ENCODE measurements at regions not wholly inside any gene's neighbourhood (a gene's known extent, or its start where the extent isn't known, plus 50 kb on each side); places are given as distances from the start of the nearest gene placed in this dataset.

DNA sequence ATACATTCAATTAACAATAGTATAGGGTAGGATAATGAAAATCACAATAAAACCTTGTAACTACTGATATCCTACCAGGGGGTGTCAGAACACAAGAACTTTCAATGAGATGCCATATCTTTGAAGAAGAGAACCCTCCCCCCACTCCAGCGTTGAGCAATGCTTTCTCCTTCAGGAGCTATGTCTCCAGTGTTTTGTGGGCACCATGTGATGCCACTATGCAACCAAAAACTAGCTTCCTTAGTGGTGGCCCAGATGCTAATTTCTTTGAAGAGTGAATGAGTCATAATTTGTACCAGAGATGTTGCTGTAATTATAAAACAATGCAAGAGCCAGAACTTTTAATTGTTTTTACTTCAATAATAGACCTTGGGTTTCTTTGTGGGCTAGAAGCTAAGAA is 76.0 kb upstream of the ADO start:
- Histone ChIP-seq H3K4me3 (no peak overlapping the region), H3K36me3 (ENCODE audit: low read depth, missing control alignments) (no peaks in the 10 kb centered on the region), H3K4me1 (no peaks in the 10 kb centered on the region), H3K9me3 (no peaks in the 10 kb centered on the region), H3K27me3 (no peaks in the 10 kb centered on the region), H3K27ac (no peak overlapping the region)
- 83 to 92% methylated on average over 1 of the region's 1 CpG for WGBS, 2 donors
- DNase-seq: no peak
- intact Hi-C loops (cut with DNase I; ENCODE audit: low total_unique reads): no loop called here
- TF ChIP-seq, protein P1, sequence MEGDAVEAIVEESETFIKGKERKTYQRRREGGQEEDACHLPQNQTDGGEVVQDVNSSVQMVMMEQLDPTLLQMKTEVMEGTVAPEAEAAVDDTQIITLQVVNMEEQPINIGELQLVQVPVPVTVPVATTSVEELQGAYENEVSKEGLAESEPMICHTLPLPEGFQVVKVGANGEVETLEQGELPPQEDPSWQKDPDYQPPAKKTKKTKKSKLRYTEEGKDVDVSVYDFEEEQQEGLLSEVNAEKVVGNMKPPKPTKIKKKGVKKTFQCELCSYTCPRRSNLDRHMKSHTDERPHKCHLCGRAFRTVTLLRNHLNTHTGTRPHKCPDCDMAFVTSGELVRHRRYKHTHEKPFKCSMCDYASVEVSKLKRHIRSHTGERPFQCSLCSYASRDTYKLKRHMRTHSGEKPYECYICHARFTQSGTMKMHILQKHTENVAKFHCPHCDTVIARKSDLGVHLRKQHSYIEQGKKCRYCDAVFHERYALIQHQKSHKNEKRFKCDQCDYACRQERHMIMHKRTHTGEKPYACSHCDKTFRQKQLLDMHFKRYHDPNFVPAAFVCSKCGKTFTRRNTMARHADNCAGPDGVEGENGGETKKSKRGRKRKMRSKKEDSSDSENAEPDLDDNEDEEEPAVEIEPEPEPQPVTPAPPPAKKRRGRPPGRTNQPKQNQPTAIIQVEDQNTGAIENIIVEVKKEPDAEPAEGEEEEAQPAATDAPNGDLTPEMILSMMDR (IDR thresholded peaks at IDR 0.05): no peak
- no peak for TF ChIP-seq POLR2A (IDR thresholded peaks at IDR 0.05)

DNA sequence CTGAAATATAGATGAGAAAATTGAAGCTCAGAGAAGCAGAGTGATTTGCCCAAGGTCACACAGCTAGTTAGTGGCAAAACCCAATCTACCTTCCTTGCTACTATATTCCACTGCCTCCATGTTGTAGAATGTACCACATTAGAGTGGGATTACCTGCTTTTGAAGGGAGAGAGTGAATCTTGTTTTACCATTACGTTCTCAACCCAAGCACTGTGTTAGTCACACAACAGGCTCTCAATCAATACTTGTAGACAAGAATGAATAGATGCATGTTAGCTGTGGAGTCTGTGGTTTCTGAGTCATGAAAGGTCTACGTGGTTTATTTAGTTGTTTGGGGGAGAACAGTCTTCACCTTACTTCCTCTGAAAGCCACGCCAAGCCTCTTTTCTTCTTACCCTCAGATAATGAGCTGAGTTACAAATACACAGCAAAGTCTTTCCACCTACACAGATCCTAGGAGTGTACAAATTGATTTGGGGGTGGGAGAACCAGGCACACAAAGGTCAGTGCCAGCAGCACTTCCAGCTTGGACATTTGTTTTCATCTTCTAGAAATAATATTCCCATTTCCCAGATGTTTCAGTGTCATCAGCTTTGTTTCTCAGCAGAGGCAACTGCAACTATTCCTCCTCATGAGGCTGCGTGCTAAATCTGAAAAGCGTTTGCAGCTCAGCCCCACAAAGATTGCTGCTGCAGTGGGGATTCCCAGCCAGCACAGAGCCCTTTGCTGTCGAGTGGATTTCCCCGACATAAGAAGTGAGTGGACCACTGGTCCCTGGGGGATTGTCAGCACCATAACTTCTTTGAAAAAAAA is 71.5 kb upstream of the ADO start:
- TF ChIP-seq, protein P1 (IDR thresholded peaks at IDR 0.05): no peak
- TF ChIP-seq POLR2A (IDR thresholded peaks at IDR 0.05): no peak
- Histone ChIP-seq H3K27me3 (no peaks in the 10 kb centered on the region), H3K36me3 (ENCODE audit: low read depth, missing control alignments) (no peaks in the 10 kb centered on the region), H3K4me1 (no peaks in the 10 kb centered on the region), H3K27ac (no peak overlapping the region), H3K4me3 (no peak overlapping the region), H3K9me3 (no peaks in the 10 kb centered on the region)
- 86 to 91% methylated on average over 7 of the region's 7 CpGs for WGBS, 2 donors
- no peak for DNase-seq
- intact Hi-C loops (cut with DNase I; ENCODE audit: low total_unique reads): no loop called here

DNA sequence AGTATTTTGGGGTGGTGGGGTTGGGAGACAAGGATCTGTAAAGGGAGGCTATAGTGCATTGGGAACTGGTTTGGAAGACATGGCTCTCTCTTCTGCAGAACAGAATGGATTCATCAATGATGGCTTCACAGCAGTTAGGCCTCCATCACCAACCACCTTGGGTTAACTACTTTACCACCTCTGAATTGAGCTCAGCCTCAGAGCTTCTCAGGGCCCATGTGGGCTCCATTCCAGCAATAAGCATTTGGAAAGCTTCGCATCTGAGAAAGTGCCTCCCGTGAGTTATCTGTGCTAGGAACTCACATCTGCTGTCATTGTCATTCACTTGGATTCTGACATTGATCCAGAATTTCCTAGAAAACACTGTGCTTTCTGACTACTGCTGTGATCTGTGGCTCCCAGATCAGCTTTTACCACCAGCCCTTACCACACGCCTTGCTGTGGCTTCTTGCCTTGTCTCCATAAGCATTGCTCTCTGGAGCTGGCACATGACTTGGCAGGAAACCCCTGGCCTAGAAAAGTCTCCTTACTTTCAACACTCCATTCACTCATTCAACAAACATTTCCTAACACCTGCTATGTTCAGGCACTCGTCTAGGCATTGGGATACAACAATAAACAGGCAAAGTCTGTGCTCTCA is 70.7 kb upstream of the ADO start:
- no peak for TF ChIP-seq POLR2A (IDR thresholded peaks at IDR 0.05)
- TF ChIP-seq, protein P1 (IDR thresholded peaks at IDR 0.05): no peak
- no peak for DNase-seq

DNA sequence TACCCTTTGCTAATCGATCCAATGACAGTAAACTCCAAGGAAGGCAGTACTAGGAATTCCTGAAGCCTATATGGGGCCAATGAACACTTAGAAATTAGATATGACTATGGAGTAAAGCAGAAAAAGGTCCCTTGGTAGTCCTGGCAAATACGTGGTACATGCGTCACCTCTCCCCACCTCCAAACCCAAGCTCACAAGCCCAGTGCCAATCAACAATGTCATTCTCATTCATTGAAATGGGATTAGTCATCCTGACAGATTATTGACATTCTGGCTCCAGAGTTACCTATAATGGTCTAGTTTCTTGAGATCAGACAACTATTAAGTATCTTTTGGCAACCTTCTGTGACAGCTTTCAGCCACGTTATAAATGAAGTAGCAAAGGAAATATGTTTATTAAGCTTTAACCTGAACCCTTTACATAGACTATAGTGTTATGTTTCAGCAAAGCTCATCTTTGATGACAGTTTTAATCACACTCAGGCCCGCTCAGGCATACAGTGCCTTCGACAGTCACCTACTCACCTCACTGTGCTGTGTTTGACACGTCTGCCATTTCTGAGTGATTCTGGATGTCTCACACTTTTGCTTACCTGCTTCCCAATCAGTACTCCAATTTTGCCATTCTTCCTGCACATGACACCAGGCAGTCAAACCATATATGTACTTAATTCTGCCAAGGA is 69.6 kb upstream of the ADO start:
- Histone ChIP-seq H3K9me3 (no peaks in the 10 kb centered on the region), H3K4me3 (no peak overlapping the region), H3K4me1 (no peaks in the 10 kb centered on the region), H3K27me3 (no peaks in the 10 kb centered on the region), H3K36me3 (ENCODE audit: low read depth, missing control alignments) (no peaks in the 10 kb centered on the region), H3K27ac (no peak overlapping the region)
- no peak for DNase-seq
- intact Hi-C loops (cut with DNase I; ENCODE audit: low total_unique reads): no loop called here
- no peak for TF ChIP-seq POLR2A (IDR thresholded peaks at IDR 0.05)
- TF ChIP-seq, protein P1 (IDR thresholded peaks at IDR 0.05): no peak
- WGBS, 2 donors: 94 to 95% methylated on average over 7 of the region's 7 CpGs

More for the DNA sequence above, 70.7 kb upstream of the ADO start:
- intact Hi-C loops (cut with DNase I; ENCODE audit: low total_unique reads): no loop called here
- WGBS, 2 donors: 90 to 100% methylated on average over 4 of the region's 4 CpGs
- Histone ChIP-seq H3K27ac (no peak overlapping the region), H3K9me3 (no peaks in the 10 kb centered on the region), H3K27me3 (no peaks in the 10 kb centered on the region), H3K4me1 (no peaks in the 10 kb centered on the region), H3K4me3 (no peak overlapping the region), H3K36me3 (ENCODE audit: low read depth, missing control alignments) (no peaks in the 10 kb centered on the region)

All from testis (tissue), 2 donors.